ENCODE measurements at regions not wholly inside any gene's neighbourhood (a gene's known extent, or its start where the extent isn't known, plus 50 kb on each side); places are given as distances from the start of the nearest gene placed in this dataset.

GRCh38 chr17:70332356-70333210 lies 163.3 kb downstream of the KCNJ2 start (continued):
- TF ChIP-seq CHD7 (IDR thresholded peaks at IDR 0.05; ENCODE audit: insufficient replicate concordance, low read length) (no peak), ATF2 (IDR thresholded peaks at IDR 0.05; ENCODE audit: low read length) (no peak), TAF1 (IDR thresholded peaks at IDR 0.05; ENCODE audit: low read depth, low read length) (no peak), BRCA1 (IDR thresholded peaks at IDR 0.05; ENCODE audit: low read depth, low read length) (no peak)
